B cell (primary cell): ENCODE measurements at regions not wholly inside any gene's neighbourhood (a gene's known extent, or its start where the extent isn't known, plus 50 kb on each side); places are given as distances from the start of the nearest gene placed in this dataset.

Experiments
- ATAC-seq: fragments of 200-7000 bp; cut with Tn5 transposase; one replicate; pipeline ENCODE4 v1.10.0; 2021; ENCODE audit warnings: low read depth, mild to moderate bottlenecking, moderate number of reproducible peaks, moderate library complexity
- CTCF ChIA-PET: fragments of 350-600 bp; sonication (Branson Sonifier 250); formaldehyde crosslinking; loops from one replicate; lab custom pipeline; 2021; ENCODE audit warnings: antibody characterized with exemption, inconsistent platforms; lab: Charles Lee
- POLR2A ChIA-PET: fragments of 350-600 bp; sonication (Branson Sonifier 250); formaldehyde crosslinking; loops from one replicate; lab custom pipeline; 2021; ENCODE audit warnings: antibody characterized with exemption; lab: Charles Lee
- DNase-seq: peaks from one replicate; pipeline ENCODE4 v3.0.0; 2013
- H2AFZ ChIP-seq: 2 replicates; pipeline ENCODE4 v1.6.1; 2012; ENCODE audit warnings: mild to moderate bottlenecking, low read depth, low read length; ENCODE audit not compliant: insufficient read depth, poor library complexity, severe bottlenecking
- H3K27ac ChIP-seq, 2 donors: 1 replicate in 1 of 2; 2 replicates in 1 of 2; pipeline ENCODE4 v1.5.1; 2012 to 2013; ENCODE audit warnings: low read length in 2 of 2, mild to moderate bottlenecking in 2 of 2, moderate library complexity in 1 of 2
- H3K27me3 ChIP-seq, 4 experiments: fragments of 200-600 bp in 1 of 4; sonication (generic) in 1 of 4; replicated peaks in 1 of 4; 1 replicate in 2 of 4; 2 replicates in 2 of 4; pipeline versions ENCODE4 v1.6.1 to v1.7.0; 2013 to 2016; ENCODE audit warnings: low read length in 3 of 4, mild to moderate bottlenecking in 2 of 4, mixed read lengths in 1 of 4, moderate library complexity in 1 of 4; ENCODE audit not compliant: insufficient read depth in 4 of 4, control insufficient read depth in 3 of 4; ENCODE audit errors: control extremely low read depth in 1 of 4
- H3K36me3 ChIP-seq, 2 experiments: replicated peaks in 1 of 2; 1 replicate in 1 of 2; 2 replicates in 1 of 2; pipeline versions ENCODE4 v1.6.1 to v1.7.1; 2013; ENCODE audit warnings: low read length in 1 of 2; ENCODE audit not compliant: insufficient read depth in 2 of 2, control insufficient read depth in 1 of 2; ENCODE audit errors: control extremely low read depth in 1 of 2, extremely low read depth in 1 of 2
- H3K4me1 ChIP-seq, 2 donors: fragments of 200-600 bp in 1 of 2; sonication (generic) in 1 of 2; 1 replicate in 1 of 2; 2 replicates in 1 of 2; pipeline versions ENCODE4 v1.5.1 to v1.6.1; 2013 to 2017; ENCODE audit warnings: low read length in 2 of 2; ENCODE audit not compliant: control insufficient read depth in 2 of 2, insufficient read depth in 2 of 2
- H3K4me2 ChIP-seq: replicated peaks from 2 replicates; pipeline ENCODE3; 2012; ENCODE audit warnings: mild to moderate bottlenecking, low read depth, low read length; ENCODE audit not compliant: poor library complexity, severe bottlenecking
- H3K4me3 ChIP-seq, 5 experiments: fragments of 200-600 bp in 1 of 5; sonication (generic) in 1 of 5; 1 replicate in 3 of 5; 2 replicates in 2 of 5; pipeline versions ENCODE4 v1.5.1 to v1.7.0; 2011 to 2016; ENCODE audit warnings: low read length in 4 of 5, mild to moderate bottlenecking in 4 of 5, low read depth in 2 of 5, control low read depth in 1 of 5, moderate library complexity in 1 of 5; ENCODE audit not compliant: insufficient read depth in 1 of 5; ENCODE audit errors: control extremely low read depth in 1 of 5, extremely low read depth in 1 of 5
- H3K79me2 ChIP-seq: fragments of 200-600 bp; sonication (generic); one replicate; pipeline ENCODE4 v1.6.0; 2016; ENCODE audit warnings: low read length; ENCODE audit not compliant: control insufficient read depth, insufficient read depth
- H3K9ac ChIP-seq: fragments of 200-600 bp; sonication (generic); 2 replicates; pipeline ENCODE4 v1.6.1; 2017; ENCODE audit warnings: mild to moderate bottlenecking, low read length, moderate library complexity
- H3K9me3 ChIP-seq, 3 donors: one replicate each; pipeline versions ENCODE4 v1.6.1 to v1.7.1; 2013; ENCODE audit warnings: low read length in 2 of 3; ENCODE audit not compliant: control insufficient read depth in 2 of 3, insufficient read depth in 1 of 3; ENCODE audit errors: control extremely low read depth in 1 of 3
- H4K20me1 ChIP-seq: 2 replicates; pipeline ENCODE4 v1.6.0; 2012; ENCODE audit warnings: mild to moderate bottlenecking, low read length; ENCODE audit not compliant: insufficient read depth, control insufficient read depth, poor library complexity, severe bottlenecking
- H3K27ac Mint-ChIP-seq: one replicate; pipeline ENCODE4 v1.8.0; 2021; ENCODE audit warnings: mixed read lengths
- H3K27me3 Mint-ChIP-seq: one replicate; pipeline ENCODE4 v1.8.0; 2021; ENCODE audit warnings: mixed read lengths
- H3K4me1 Mint-ChIP-seq: one replicate; pipeline ENCODE4 v1.8.0; 2021; ENCODE audit warnings: mixed read lengths
- H3K4me3 Mint-ChIP-seq: one replicate; pipeline ENCODE4 v1.8.0; 2021; ENCODE audit warnings: mixed read lengths
- H3K9me3 Mint-ChIP-seq: one replicate; pipeline ENCODE4 v1.8.0; 2022; ENCODE audit warnings: mixed read lengths; ENCODE audit not compliant: insufficient read depth
- CTCF ChIP-seq: fragments of 200-600 bp; IDR thresholded peaks from one replicate; pipeline ENCODE4 v1.8.0; 2022; ENCODE audit warnings: antibody characterized with exemption, mild to moderate bottlenecking
- EZH2 ChIP-seq: IDR thresholded peaks from 2 replicates; pipeline ENCODE4 v1.6.1; 2012; ENCODE audit warnings: borderline replicate concordance, low read depth, mild to moderate bottlenecking, moderate library complexity, low read length; ENCODE audit not compliant: insufficient read depth, poor library complexity, severe bottlenecking
- WGBS: methylation state at CpG from one replicate; pipeline ENCODE4 v1.1.5; 2013; ENCODE audit warnings: missing lambda C conversion rate; ENCODE audit not compliant: insufficient coverage; 5-methylcytosine and 5-hydroxymethylcytosine counted together
- intact Hi-C: fragments of 100-400 bp; cut with micrococcal nuclease; formaldehyde crosslinking; loops from one replicate; pipeline ENCODE4 v1.10.0; 2022

GRCh38 chr12:9389796-9390195 is 181.6 kb upstream of the PZP start:
- no peak overlapping the region for H3K9ac ChIP-seq
- H3K27ac ChIP-seq = no peak overlapping the region
- no peaks in the 10 kb centered on the region for H3K27me3 ChIP-seq
- H3K79me2 ChIP-seq = no peaks in the 10 kb centered on the region
- ATAC-seq (no peak), DNase-seq (no peak)
- no peaks in the 10 kb centered on the region for H3K9me3 ChIP-seq
- H3K4me1 Mint-ChIP-seq = peaks cover 23% of the 10 kb centered on the region
- peaks cover 17 to 21% of the 10 kb centered on the region in 2 donors for H3K4me1 ChIP-seq
- CTCF ChIA-PET = no interaction called here
- H3K27me3 Mint-ChIP-seq = no peaks in the 10 kb centered on the region
- intact Hi-C loops = no loop called here
- H3K4me3 ChIP-seq = no peak overlapping the region
- WGBS = 98% methylated on average over 6 of the region's 10 CpGs
- H3K4me3 Mint-ChIP-seq = no peak overlapping the region
- POLR2A ChIA-PET = no interaction called here
- H3K36me3 ChIP-seq = no peaks in the 10 kb centered on the region
- no peaks in the 10 kb centered on the region for H3K9me3 Mint-ChIP-seq
- no peaks in the 10 kb centered on the region for H4K20me1 ChIP-seq
- H3K4me2 ChIP-seq = no peak overlapping the region
- no peak overlapping the region for H3K27ac Mint-ChIP-seq
- TF ChIP-seq EZH2 = no peak
- no peak for TF ChIP-seq CTCF
- no peak overlapping the region for H2AFZ ChIP-seq

GRCh38 chr12:9388379-9388778 is 180.2 kb upstream of the PZP start:
- Histone ChIP-seq H3K36me3 (no peaks in the 10 kb centered on the region), H3K4me3 (no peak overlapping the region), H3K9me3 (no peaks in the 10 kb centered on the region), H4K20me1 (no peaks in the 10 kb centered on the region), H2AFZ (peak overlapping the region; percentile 64), H3K79me2 (no peaks in the 10 kb centered on the region), H3K27ac (no peak overlapping the region), H3K27me3 (no peaks in the 10 kb centered on the region), H3K4me2 (peak overlapping the region; percentile 2), H3K9ac (no peak overlapping the region), H3K4me1 (peaks cover 17 to 21% of the 10 kb centered on the region in 2 donors)
- peaks cover 26% of the 10 kb centered on the region for H3K4me1 Mint-ChIP-seq
- H3K27me3 Mint-ChIP-seq = no peaks in the 10 kb centered on the region
- ATAC-seq = no peak
- no peak for DNase-seq
- WGBS = 14% methylated on average over 7 of the region's 8 CpGs
- H3K9me3 Mint-ChIP-seq = no peaks in the 10 kb centered on the region
- POLR2A ChIA-PET = no interaction called here
- peak overlapping the region; percentile 11 for H3K27ac Mint-ChIP-seq
- CTCF ChIA-PET = no interaction called here
- H3K4me3 Mint-ChIP-seq = peak overlapping the region; percentile 49
- intact Hi-C loops = no loop called here
- TF ChIP-seq EZH2 = no peak
- no peak for TF ChIP-seq CTCF
